GM12892 (cell line): ENCODE measurements at regions not wholly inside any gene's neighbourhood (a gene's known extent, or its start where the extent isn't known, plus 50 kb on each side); places are given as distances from the start of the nearest gene placed in this dataset.

Experiments used
- DNase-seq: peaks from one replicate; pipeline ENCODE4 v3.0.0; 2011; ENCODE audit not compliant: insufficient read length
- FAIRE-seq: peaks from 2 replicates; lab custom pipeline; 2011; peaks lifted over from hg19 to GRCh38; lab: Jason Lieb, UNC
- POLR2A ChIP-seq: IDR thresholded peaks from 2 replicates; pipeline ENCODE4 v1.6.1; 2011; ENCODE audit warnings: low read depth, low read length, control low read depth
- POLR2AphosphoS5 ChIP-seq: IDR thresholded peaks from 2 replicates; pipeline ENCODE4 v1.6.1; 2011; ENCODE audit warnings: low read depth, low read length, control low read depth
- TAF1 ChIP-seq: IDR thresholded peaks from 2 replicates; pipeline ENCODE4 v1.6.1; 2011; ENCODE audit warnings: low read depth, mild to moderate bottlenecking, control low read depth, low read length, borderline replicate concordance

DNA sequence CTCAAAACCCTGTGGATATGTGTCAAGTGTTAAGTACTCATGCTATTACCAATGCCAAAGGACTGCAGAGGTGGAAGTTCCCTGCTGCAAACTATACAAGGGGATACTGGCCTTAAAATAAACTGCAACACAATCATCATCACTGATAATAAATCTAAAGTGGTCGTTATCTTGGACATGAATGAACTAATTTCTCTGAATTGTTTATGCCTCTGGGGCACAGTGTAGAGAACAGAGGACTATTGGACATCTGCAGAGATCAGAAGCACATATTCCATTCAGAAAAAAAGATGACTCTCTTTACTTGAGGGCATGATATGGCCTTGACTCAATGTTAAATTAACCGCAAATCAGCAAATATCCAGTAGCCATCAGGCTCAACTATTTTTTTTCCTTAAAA lies 542.6 kb upstream of the IGFBP7 start:
- FAIRE-seq (no peak), DNase-seq (no peak)
- TF ChIP-seq POLR2A, result no peak
- TF ChIP-seq TAF1, result no peak
- no peak for TF ChIP-seq POLR2AphosphoS5

- FAIRE-seq (no peak), DNase-seq (no peak)
- no peak for TF ChIP-seq TAF1
- no peak for TF ChIP-seq POLR2AphosphoS5
- TF ChIP-seq POLR2A, result no peak
Observed at GRCh38 chr4:57640391-57641100, 530.4 kb upstream of the IGFBP7 start.

GRCh38 chr4:57639561-57640382 lies 529.6 kb upstream of the IGFBP7 start:
- FAIRE-seq, result no peak
- no peak for DNase-seq

GRCh38 chr4:57635910-57636309 lies 525.7 kb upstream of the IGFBP7 start:
- TF ChIP-seq POLR2AphosphoS5 (no peak), TAF1 (no peak), POLR2A (no peak)
- no peak for FAIRE-seq
- DNase-seq, result no peak

More at GRCh38 chr4:57639561-57640382, 529.6 kb upstream of the IGFBP7 start:
- no peak for TF ChIP-seq POLR2A
- TF ChIP-seq TAF1, result no peak
- TF ChIP-seq POLR2AphosphoS5, result no peak

DNA sequence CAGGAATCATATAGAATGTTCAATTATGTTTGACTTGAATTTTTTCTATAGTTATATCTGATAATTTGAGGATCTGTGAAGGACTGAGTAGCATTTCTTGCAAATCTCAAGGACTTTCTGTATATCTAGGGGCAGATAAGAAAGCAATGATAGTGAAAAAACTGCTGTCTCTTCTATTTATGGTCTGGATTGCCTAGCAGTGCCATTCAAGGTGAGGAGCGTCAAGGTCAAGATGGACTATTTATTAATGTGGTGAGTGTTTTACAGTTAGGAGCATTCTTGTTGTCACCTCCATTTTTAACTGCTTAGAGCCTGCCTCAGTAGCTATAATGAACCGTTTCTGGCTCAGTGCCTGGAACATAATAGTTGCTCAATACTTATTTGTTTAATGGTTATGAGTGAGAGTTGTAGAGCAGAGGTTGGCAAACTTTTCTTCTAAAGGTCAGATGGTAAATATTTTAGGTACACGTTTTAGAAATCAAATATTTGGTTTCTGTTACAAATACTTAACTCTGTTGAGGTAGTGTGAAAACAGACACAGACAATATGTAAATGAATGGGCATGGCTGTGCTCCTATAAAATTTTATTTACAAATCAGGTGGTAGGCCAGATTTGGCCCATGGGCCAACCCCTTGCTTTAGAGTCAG lies 523.2 kb upstream of the IGFBP7 start:
- no peak for TF ChIP-seq POLR2A
- DNase-seq (no peak), FAIRE-seq (no peak)

GRCh38 chr4:57632564-57632963 lies 522.4 kb upstream of the IGFBP7 start:
- DNase-seq (no peak), FAIRE-seq (no peak)
- TF ChIP-seq POLR2A (no peak), POLR2AphosphoS5 (no peak), TAF1 (no peak)

- DNase-seq (no peak), FAIRE-seq (no peak)
- TF ChIP-seq TAF1, result no peak
- TF ChIP-seq POLR2AphosphoS5, result no peak
- TF ChIP-seq POLR2A, result no peak
Observed at GRCh38 chr4:57631147-57631546, 521.0 kb upstream of the IGFBP7 start.

DNA sequence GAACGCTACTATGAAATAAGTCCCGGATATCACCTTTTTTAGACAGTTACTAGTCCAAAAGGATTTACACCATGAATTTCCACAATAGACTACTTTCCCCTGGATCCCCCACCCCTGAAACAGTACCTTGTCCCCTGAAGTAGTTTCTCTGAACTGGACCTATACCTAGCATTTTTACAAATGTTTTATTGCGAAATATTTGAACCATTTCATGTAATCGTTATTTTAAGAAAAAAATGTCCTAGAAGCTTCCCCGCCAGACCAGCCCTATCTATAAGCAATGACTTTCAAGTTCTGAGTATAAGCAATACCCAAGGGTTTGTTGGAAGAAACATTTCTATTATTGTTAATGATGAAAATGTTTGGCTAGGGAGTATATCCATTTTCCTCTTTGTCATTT lies 517.8 kb upstream of the IGFBP7 start:
- TF ChIP-seq POLR2AphosphoS5 (no peak), POLR2A (no peak), TAF1 (no peak)
- DNase-seq, result no peak
- no peak for FAIRE-seq

DNA sequence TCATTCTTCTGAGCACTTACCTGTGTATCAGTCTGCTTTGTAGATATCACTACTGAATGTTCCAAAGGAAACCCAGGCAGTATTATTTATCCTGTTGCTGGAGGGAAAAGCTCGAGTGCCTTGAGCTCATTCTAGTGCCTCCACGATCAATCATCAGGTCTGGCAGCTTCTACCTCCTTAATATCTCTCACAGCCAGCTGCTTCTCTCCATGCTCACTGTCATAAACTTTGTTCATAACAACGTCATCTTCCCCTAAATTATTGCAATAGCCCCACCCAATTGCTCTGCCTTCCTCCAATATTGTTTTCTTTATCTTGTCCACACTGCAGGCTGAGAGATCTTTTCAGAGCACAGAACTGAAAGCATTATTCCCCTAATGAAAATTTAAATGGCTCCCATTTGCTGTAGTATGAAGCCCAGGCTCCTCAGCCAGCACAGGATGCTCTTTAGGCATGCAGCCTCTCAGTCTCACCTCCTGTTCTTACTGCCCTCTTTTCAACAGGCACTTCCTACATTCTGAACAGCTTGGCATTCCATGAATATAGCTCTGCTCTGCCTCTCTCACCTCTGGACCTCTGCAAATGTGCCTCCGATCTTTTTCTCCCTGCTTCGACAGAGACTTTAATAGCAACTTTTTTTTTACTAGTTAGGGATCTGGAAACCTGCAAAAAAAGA lies 504.2 kb upstream of the IGFBP7 start:
- TF ChIP-seq TAF1, result no peak
- no peak for TF ChIP-seq POLR2AphosphoS5
- TF ChIP-seq POLR2A, result no peak
- FAIRE-seq (no peak), DNase-seq (no peak)

- DNase-seq (no peak), FAIRE-seq (no peak)
- TF ChIP-seq TAF1 (no peak), POLR2A (no peak), POLR2AphosphoS5 (no peak)
Observed at GRCh38 chr4:57612279-57612678, 502.1 kb upstream of the IGFBP7 start.

DNA sequence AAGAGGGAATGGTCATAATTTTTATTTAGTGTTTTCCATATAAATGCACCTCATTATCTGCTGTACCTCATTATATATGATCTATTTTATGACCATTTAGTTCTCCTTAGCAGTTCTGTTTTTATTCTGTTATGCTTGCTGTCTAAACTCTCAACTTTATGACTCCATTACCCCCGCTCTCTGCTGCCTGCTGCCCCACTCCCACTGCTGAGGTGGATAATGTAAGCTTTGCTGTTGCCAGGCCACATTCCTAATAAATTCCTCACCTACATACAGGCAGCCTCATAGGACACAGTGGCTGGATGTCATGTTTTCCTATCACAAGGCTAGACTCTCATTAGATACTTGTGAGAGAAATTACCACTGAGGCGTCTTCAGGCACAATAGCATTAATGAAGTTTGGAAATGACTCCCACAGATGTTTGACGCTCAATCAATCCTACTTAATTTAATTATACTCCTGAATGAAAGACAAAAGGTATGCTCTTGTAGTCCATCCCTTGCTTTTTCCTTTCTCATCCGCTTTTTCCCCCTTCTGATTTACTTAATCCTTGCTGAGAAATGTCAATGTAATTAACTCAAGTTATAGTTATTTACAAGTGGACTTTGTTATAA lies 497.5 kb upstream of the IGFBP7 start:
- no peak for FAIRE-seq
- DNase-seq, result no peak
- TF ChIP-seq POLR2A, result no peak
- no peak for TF ChIP-seq POLR2AphosphoS5
- TF ChIP-seq TAF1, result no peak
